Neuronal stem cell (in vitro differentiated cells): ENCODE measurements at regions not wholly inside any gene's neighbourhood (a gene's known extent, or its start where the extent isn't known, plus 50 kb on each side); places are given as distances from the start of the nearest gene placed in this dataset.

Experiments used
- DNase-seq: peaks from one replicate; pipeline ENCODE4 v3.0.0-alpha.2; 2013; ENCODE audit warnings: low spot score
- H2AFZ ChIP-seq: one replicate; pipeline ENCODE4 v1.6.1; 2013; ENCODE audit warnings: mild to moderate bottlenecking, low read length, inconsistent platforms
- H2AK5ac ChIP-seq: 2 replicates; pipeline ENCODE4 v1.6.1; 2013; ENCODE audit warnings: low read depth, mild to moderate bottlenecking, inconsistent platforms, low read length, moderate library complexity, mixed read lengths
- H2BK120ac ChIP-seq: 2 replicates; pipeline ENCODE4 v1.6.1; 2013; ENCODE audit warnings: low read depth, mild to moderate bottlenecking, inconsistent platforms, low read length, moderate library complexity, mixed read lengths
- H2BK12ac ChIP-seq: one replicate; pipeline ENCODE4 v1.6.1; 2013; ENCODE audit warnings: low read length, inconsistent platforms
- H2BK15ac ChIP-seq: 2 replicates; pipeline ENCODE4 v1.6.1; 2013; ENCODE audit warnings: mild to moderate bottlenecking, low read length, inconsistent platforms, mixed read lengths
- H2BK5ac ChIP-seq: one replicate; pipeline ENCODE4 v1.6.1; 2013; ENCODE audit warnings: inconsistent platforms, mild to moderate bottlenecking, low read length, moderate library complexity
- H3K14ac ChIP-seq: one replicate; pipeline ENCODE4 v1.6.1; 2013; ENCODE audit warnings: low read length, inconsistent platforms
- H3K18ac ChIP-seq: 2 replicates; pipeline ENCODE4 v1.6.1; 2013; ENCODE audit warnings: low read length, inconsistent platforms
- H3K23ac ChIP-seq: 2 replicates; pipeline ENCODE4 v1.6.1; 2013; ENCODE audit warnings: low read depth, mild to moderate bottlenecking, mixed read lengths, low read length, inconsistent platforms; ENCODE audit not compliant: poor library complexity
- H3K27ac ChIP-seq: replicated peaks from 3 replicates; pipeline ENCODE4 v1.5.1; 2013; ENCODE audit warnings: low read length, inconsistent platforms
- H3K27me3 ChIP-seq, 3 experiments: 2 replicates each; pipeline ENCODE4 v1.6.1; 2013; ENCODE audit warnings: low read length in 3 of 3, mild to moderate bottlenecking in 2 of 3, inconsistent platforms in 1 of 3, low read depth in 1 of 3, mixed read lengths in 1 of 3, moderate library complexity in 1 of 3; ENCODE audit not compliant: control insufficient read depth in 3 of 3, insufficient read depth in 3 of 3
- H3K36me3 ChIP-seq, 2 donors: replicated peaks in 1 of 2; 2 replicates each; pipeline ENCODE4 v1.6.1; 2013; ENCODE audit warnings: low read length in 2 of 2; ENCODE audit not compliant: control insufficient read depth in 2 of 2, insufficient read depth in 2 of 2
- H3K4ac ChIP-seq: 2 replicates; pipeline ENCODE4 v1.6.1; 2013; ENCODE audit warnings: inconsistent platforms, mild to moderate bottlenecking, low read length, moderate library complexity
- H3K4me1 ChIP-seq, 2 donors: 1 replicate in 1 of 2; 2 replicates in 1 of 2; pipeline ENCODE4 v1.6.1; 2013; ENCODE audit warnings: low read length in 2 of 2, low read depth in 1 of 2; ENCODE audit not compliant: control insufficient read depth in 2 of 2, insufficient read depth in 1 of 2
- H3K4me2 ChIP-seq: one replicate; pipeline ENCODE4 v1.6.1; 2013; ENCODE audit warnings: mild to moderate bottlenecking, low read length, inconsistent platforms; ENCODE audit not compliant: insufficient read depth, poor library complexity, severe bottlenecking
- H3K4me3 ChIP-seq, 2 donors: 2 replicates each; pipeline ENCODE4 v1.5.1; 2013; ENCODE audit warnings: low read length in 2 of 2, mild to moderate bottlenecking in 2 of 2, inconsistent platforms in 1 of 2, moderate library complexity in 1 of 2
- H3K79me1 ChIP-seq: one replicate; pipeline ENCODE4 v1.6.1; 2013; ENCODE audit warnings: low read depth, mild to moderate bottlenecking, inconsistent platforms, low read length, moderate library complexity
- H3K9ac ChIP-seq: one replicate; pipeline ENCODE4 v1.6.1; 2013; ENCODE audit warnings: mild to moderate bottlenecking, low read depth, low read length, inconsistent platforms; ENCODE audit not compliant: poor library complexity
- H3K9me3 ChIP-seq, 2 donors: replicated peaks in 1 of 2; 2 replicates each; pipeline versions ENCODE3 to v1.6.1; 2013; ENCODE audit warnings: low read length in 2 of 2, mild to moderate bottlenecking in 2 of 2, inconsistent platforms in 1 of 2, low read depth in 1 of 2, mixed read lengths in 1 of 2, moderate library complexity in 1 of 2; ENCODE audit not compliant: control insufficient read depth in 2 of 2, insufficient read depth in 1 of 2
- H4K8ac ChIP-seq: one replicate; pipeline ENCODE4 v1.6.1; 2013; ENCODE audit warnings: low read depth, mild to moderate bottlenecking, inconsistent platforms, low read length, moderate library complexity
- H4K91ac ChIP-seq: one replicate; pipeline ENCODE4 v1.6.1; 2013; ENCODE audit warnings: low read length, low read depth, mild to moderate bottlenecking, inconsistent platforms; ENCODE audit not compliant: poor library complexity
- WGBS, 2 donors: extraction: QIAGEN DNeasy Blood & Tissue Kit; methylation state at CpG; one replicate each; pipeline ENCODE4 v1.1.7; 2013; ENCODE audit warnings: missing lambda C conversion rate in 2 of 2, mixed read lengths in 1 of 2; ENCODE audit not compliant: insufficient read length in 2 of 2, insufficient replicate concordance in 1 of 2; ENCODE audit errors: extremely low coverage in 2 of 2; 5-methylcytosine and 5-hydroxymethylcytosine counted together

DNA sequence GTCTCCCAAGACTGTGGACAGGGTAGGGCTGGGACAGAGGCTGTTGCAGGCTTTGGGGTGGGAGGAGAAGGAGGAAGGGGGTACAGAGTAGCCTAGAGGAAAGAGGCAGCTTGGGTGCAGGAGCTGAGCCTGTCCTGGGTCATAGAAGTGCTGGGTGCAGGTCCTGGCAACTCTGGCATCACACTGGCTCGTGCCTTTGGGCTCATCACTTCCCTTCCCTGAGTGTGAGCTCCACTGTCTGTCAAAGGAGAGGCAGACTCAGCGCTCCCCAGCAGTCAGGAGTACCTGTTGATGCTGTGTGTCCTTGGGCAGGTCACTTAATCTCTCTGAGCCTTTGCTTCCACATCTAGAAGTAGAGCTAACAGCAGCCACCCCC is 157.1 kb downstream of the PTPRU start:
- H3K79me1 ChIP-seq: no peaks in the 10 kb centered on the region
- H3K36me3 ChIP-seq: no peaks in the 10 kb centered on the region
- H3K27me3 ChIP-seq: no peaks in the 10 kb centered on the region
- no peak for DNase-seq
- H3K9me3 ChIP-seq: no peaks in the 10 kb centered on the region
- H4K8ac ChIP-seq: no peak overlapping the region
- H2BK5ac ChIP-seq: no peak overlapping the region
- no CpG with 5 or more reads among the region's 2 CpGs for WGBS, 2 donors
- H3K4me3 ChIP-seq: no peak overlapping the region
- H3K4me2 ChIP-seq: no peak overlapping the region
- no peak overlapping the region for H2BK12ac ChIP-seq
- H2AK5ac ChIP-seq: no peak overlapping the region
- peaks cover 0 to 3% of the 10 kb centered on the region in 2 donors for H3K4me1 ChIP-seq
- no peak overlapping the region for H3K4ac ChIP-seq
- H2BK120ac ChIP-seq: no peak overlapping the region
- no peak overlapping the region for H3K18ac ChIP-seq
- no peak overlapping the region for H3K14ac ChIP-seq
- H4K91ac ChIP-seq: no peak overlapping the region
- H3K27ac ChIP-seq: no peak overlapping the region
- no peak overlapping the region for H2AFZ ChIP-seq
- no peak overlapping the region for H3K23ac ChIP-seq
- no peak overlapping the region for H3K9ac ChIP-seq
- no peak overlapping the region for H2BK15ac ChIP-seq

- H3K79me1 ChIP-seq: no peaks in the 10 kb centered on the region
- H2BK12ac ChIP-seq: no peak overlapping the region
- H3K14ac ChIP-seq: no peak overlapping the region
- no peak overlapping the region for H3K4ac ChIP-seq
- no peak overlapping the region for H2AFZ ChIP-seq
- H3K18ac ChIP-seq: no peak overlapping the region
- H3K27me3 ChIP-seq: no peaks in the 10 kb centered on the region
- no CpG with 5 or more reads among the region's 7 CpGs for WGBS, 2 donors
- no peak overlapping the region for H3K23ac ChIP-seq
- H3K4me2 ChIP-seq: no peak overlapping the region
- H3K9me3 ChIP-seq: no peaks in the 10 kb centered on the region
- H2AK5ac ChIP-seq: no peak overlapping the region
- H2BK15ac ChIP-seq: peak overlapping the region; percentile 10
- H3K4me3 ChIP-seq: no peak overlapping the region
- no peak overlapping the region for H2BK5ac ChIP-seq
- no peak overlapping the region for H2BK120ac ChIP-seq
- no peaks in the 10 kb centered on the region for H3K36me3 ChIP-seq
- no peak overlapping the region for H4K8ac ChIP-seq
- no peak overlapping the region for H3K9ac ChIP-seq
- peaks cover 0 to 3% of the 10 kb centered on the region in 2 donors for H3K4me1 ChIP-seq
- no peak overlapping the region for H4K91ac ChIP-seq
- no peak for DNase-seq
- H3K27ac ChIP-seq: no peak overlapping the region
Measured at GRCh38 chr1:29392486-29393450, 156.4 kb downstream of the PTPRU start.

- H3K23ac ChIP-seq: no peak overlapping the region
- H4K91ac ChIP-seq: no peak overlapping the region
- H2AK5ac ChIP-seq: no peak overlapping the region
- H2BK15ac ChIP-seq: peak overlapping the region; percentile 10
- no peak overlapping the region for H3K4me3 ChIP-seq
- peaks cover 0 to 3% of the 10 kb centered on the region in 2 donors for H3K4me1 ChIP-seq
- H3K14ac ChIP-seq: no peak overlapping the region
- H2BK120ac ChIP-seq: no peak overlapping the region
- no peaks in the 10 kb centered on the region for H3K27me3 ChIP-seq
- no peak overlapping the region for H4K8ac ChIP-seq
- H3K79me1 ChIP-seq: no peaks in the 10 kb centered on the region
- no peak overlapping the region for H3K18ac ChIP-seq
- H2BK5ac ChIP-seq: no peak overlapping the region
- H3K4me2 ChIP-seq: no peak overlapping the region
- no peak overlapping the region for H3K9ac ChIP-seq
- no peak overlapping the region for H3K27ac ChIP-seq
- no CpG with 5 or more reads among the region's 3 CpGs for WGBS, 2 donors
- no peak for DNase-seq
- no peaks in the 10 kb centered on the region for H3K9me3 ChIP-seq
- H3K4ac ChIP-seq: no peak overlapping the region
- no peak overlapping the region for H2AFZ ChIP-seq
- H2BK12ac ChIP-seq: no peak overlapping the region
- no peaks in the 10 kb centered on the region for H3K36me3 ChIP-seq
Measured at GRCh38 chr1:29392036-29392435, 155.7 kb downstream of the PTPRU start.

DNA sequence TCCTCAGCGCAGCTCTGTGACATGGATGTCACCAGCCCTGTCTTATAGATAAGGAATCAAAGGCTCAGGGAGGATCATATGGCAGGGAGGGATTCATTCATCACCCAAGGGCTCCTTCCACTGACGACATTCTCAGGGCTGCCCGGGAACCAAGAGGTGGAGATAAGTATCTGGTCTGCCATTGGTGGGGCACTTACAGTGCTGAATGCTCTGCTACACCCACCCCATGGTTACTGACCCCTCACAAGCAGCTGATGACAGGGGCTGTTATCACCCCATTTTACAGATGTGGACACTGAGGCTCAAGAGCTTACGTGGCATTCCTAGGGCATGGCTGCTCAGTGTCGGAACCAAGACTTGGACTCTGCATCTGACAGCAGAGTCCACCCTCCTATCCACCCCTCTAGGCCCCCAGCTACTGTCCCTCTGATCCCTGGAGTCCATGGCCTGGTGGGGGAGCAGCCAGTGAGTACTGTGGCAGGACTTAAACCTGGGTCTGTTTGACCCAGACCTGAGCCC is 155.1 kb downstream of the PTPRU start:
- Histone ChIP-seq H3K18ac (peak overlapping the region; percentile 39), H2BK15ac (no peak overlapping the region), H2AFZ (no peak overlapping the region), H3K36me3 (no peaks in the 10 kb centered on the region), H3K23ac (no peak overlapping the region), H4K8ac (no peak overlapping the region), H3K14ac (no peak overlapping the region), H2BK12ac (no peak overlapping the region), H3K9me3 (no peaks in the 10 kb centered on the region), H3K4me3 (no peak overlapping the region), H3K9ac (no peak overlapping the region), H3K79me1 (no peaks in the 10 kb centered on the region), H3K4me2 (no peak overlapping the region), H2AK5ac (peak overlapping the region; percentile 13), H3K4ac (no peak overlapping the region), H2BK5ac (no peak overlapping the region), H4K91ac (no peak overlapping the region), H2BK120ac (no peak overlapping the region), H3K4me1 (peaks cover 0 to 3% of the 10 kb centered on the region in 2 donors), H3K27ac (no peak overlapping the region), H3K27me3 (no peaks in the 10 kb centered on the region)
- no peak for DNase-seq
- no CpG with 5 or more reads among the region's 5 CpGs for WGBS, 2 donors
